Motor neuron (in vitro differentiated cells): ENCODE measurements at regions not wholly inside any gene's neighbourhood (a gene's known extent, or its start where the extent isn't known, plus 50 kb on each side); places are given as distances from the start of the nearest gene placed in this dataset.
"Not testable (repeated sequence)": the region's sequence is repeated elsewhere in the genome, so short reads cannot be mapped to it uniquely, and the experiment has no call there.

Experiments used
- ATAC-seq, 8 experiments: fragments of 200-7000 bp; cut with Tn5 transposase; replicated peaks in 6 of 8; 2 replicates each; pipeline ENCODE4 v1.8.0; 2021; ENCODE audit warnings: mild to moderate bottlenecking in 8 of 8, moderate library complexity in 8 of 8
- H3K27ac ChIP-seq, 2 donors: fragments of 250-450 bp; sonication (Bioruptor Pico); 2 replicates each; pipeline ENCODE4 v1.9.0; 2021; ENCODE audit warnings: antibody characterized with exemption in 2 of 2, mild to moderate bottlenecking in 2 of 2, moderate library complexity in 1 of 2
- H3K4me1 ChIP-seq, 2 donors: fragments of 250-450 bp; sonication (Bioruptor Pico); replicated peaks in 1 of 2; 2 replicates each; pipeline ENCODE4 v1.6.1; 2021; ENCODE audit warnings: antibody characterized with exemption in 2 of 2, mild to moderate bottlenecking in 2 of 2, moderate library complexity in 1 of 2
- H3K4me3 ChIP-seq, 5 donors: fragments of 250-450 bp; sonication (Bioruptor Pico); 2 replicates each; pipeline ENCODE4 v1.9.0; 2021; ENCODE audit warnings: antibody characterized with exemption in 5 of 5, mild to moderate bottlenecking in 5 of 5, moderate library complexity in 4 of 5
- WGBS, 10 experiments: fragments of 450-650 bp; shearing (Covaris generic); methylation state at CpG; one replicate each; pipeline ENCODE4 v1.0.0; 2022; 5-methylcytosine and 5-hydroxymethylcytosine counted together
- in situ Hi-C, 9 experiments: fragments of 400-800 bp; cut with MboI; loops; one replicate each; pipeline ENCODE4 v1.15.0; 2021; ENCODE audit warnings: low sequenced_read_pairs in 9 of 9, low pct_unique_long_range_greater_than_20kb in 2 of 9; ENCODE audit not compliant: unreplicated experiment in 9 of 9

GRCh38 chrX:45577361-45577760 is 376.7 kb upstream of the DIPK2B start:
- Histone ChIP-seq H3K27ac (no peak overlapping the region), H3K4me3 (no peak overlapping the region), H3K4me1 (no peaks in the 10 kb centered on the region)
- no peak for ATAC-seq
- WGBS, 10 experiments, result no CpG with 5 or more reads among the region's 1 CpG
- in situ Hi-C loops, result no loop called here

DNA sequence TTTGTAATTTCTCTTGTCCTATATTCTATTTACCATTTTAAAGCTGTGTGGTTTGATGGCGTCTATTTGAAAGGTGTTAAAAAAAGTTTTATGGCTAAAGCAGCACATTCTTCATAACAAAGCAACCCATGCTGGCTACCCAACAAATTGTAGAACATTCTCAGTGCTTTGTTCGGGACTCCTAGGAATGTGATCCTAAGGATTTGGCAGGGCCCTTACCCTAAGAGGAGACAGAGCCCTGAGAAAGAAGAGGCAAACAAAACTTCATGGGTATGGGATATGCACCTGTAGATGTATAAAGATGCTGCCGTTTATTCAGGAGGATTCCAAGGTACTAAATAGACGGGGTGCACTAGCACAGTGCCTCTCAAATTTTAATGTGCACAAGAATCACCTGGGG is 370.8 kb upstream of the DIPK2B start:
- 25 to 83% (median 70%) methylated on average over 1 to 4 of the region's 4 CpGs; no CpG with 5 or more reads in 4 of the 10 experiments for WGBS, 10 experiments
- ATAC-seq, result no peak
- Histone ChIP-seq H3K27ac (no peak overlapping the region), H3K4me1 (no peaks in the 10 kb centered on the region), H3K4me3 (no peak overlapping the region)
- in situ Hi-C loops, result no loop called here

- WGBS, 10 experiments, result 59 to 100% (median 71%) methylated on average over 1 to 2 of the region's 2 CpGs; no CpG with 5 or more reads in 6 of the 10 experiments
- Histone ChIP-seq H3K27ac (no peak overlapping the region), H3K4me3 (no peak overlapping the region), H3K4me1 (no peaks in the 10 kb centered on the region)
- ATAC-seq, result no peak
- in situ Hi-C loops, result no loop called here
Observed at GRCh38 chrX:45566456-45566855, 365.8 kb upstream of the DIPK2B start.

- 0 to 100% (median 4%) methylated on average over 1 to 2 of the region's 2 CpGs; no CpG with 5 or more reads in 2 of the 10 experiments for WGBS, 10 experiments
Observed at GRCh38 chrX:45557387-45557786, 356.7 kb upstream of the DIPK2B start.

GRCh38 chrX:45554736-45555135 is 354.1 kb upstream of the DIPK2B start:
- H3K4me1 ChIP-seq, result no peaks in the 10 kb centered on the region
- no peak for ATAC-seq
- H3K4me3 ChIP-seq, result no peak overlapping the region
- 40% methylated on average over 1 of the region's 1 CpG; no CpG with 5 or more reads in 9 of the 10 experiments for WGBS, 10 experiments
- H3K27ac ChIP-seq, result no peak overlapping the region
- in situ Hi-C loops, result no loop called here

More at GRCh38 chrX:45557387-45557786, 356.7 kb upstream of the DIPK2B start:
- Histone ChIP-seq H3K4me1 (no peaks in the 10 kb centered on the region), H3K4me3 (no peak overlapping the region), H3K27ac (no peak overlapping the region)
- ATAC-seq, result peak in 3 of 8 experiments; percentile 43 to 97 (median 73)
- in situ Hi-C loops, result no loop called here

- WGBS, 10 experiments, result 0 to 60% methylated on average over 1 of the region's 1 CpG; no CpG with 5 or more reads in 8 of the 10 experiments
- ATAC-seq, result no peak
- H3K4me1 ChIP-seq, result no peaks in the 10 kb centered on the region
- no peak overlapping the region for H3K27ac ChIP-seq
- in situ Hi-C loops, result no loop called here
- H3K4me3 ChIP-seq, result no peak overlapping the region
Observed at GRCh38 chrX:45553417-45553816, 352.7 kb upstream of the DIPK2B start.

DNA sequence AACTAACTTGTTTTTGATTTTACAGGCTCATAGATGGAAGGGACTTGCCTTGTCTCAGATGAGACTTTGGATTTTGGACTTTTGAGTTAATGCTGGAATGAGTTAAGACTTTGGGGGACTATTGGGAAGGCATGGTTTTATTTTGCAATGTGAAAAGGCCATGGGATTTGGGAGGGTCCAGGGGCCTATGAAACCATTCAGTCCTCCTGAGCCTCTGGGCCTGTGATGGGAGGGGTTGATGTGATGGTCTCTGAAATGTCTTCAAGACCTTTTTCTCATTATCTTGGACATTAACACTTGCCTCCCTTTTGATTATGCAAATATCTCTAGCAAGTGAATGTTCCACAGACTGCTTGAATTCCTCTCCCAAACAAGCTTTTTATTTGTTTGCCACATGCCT is 346.0 kb upstream of the DIPK2B start:
- H3K4me1 ChIP-seq, ATAC-seq, H3K27ac ChIP-seq, H3K4me3 ChIP-seq, in situ Hi-C loops: not testable (repeated sequence)

DNA sequence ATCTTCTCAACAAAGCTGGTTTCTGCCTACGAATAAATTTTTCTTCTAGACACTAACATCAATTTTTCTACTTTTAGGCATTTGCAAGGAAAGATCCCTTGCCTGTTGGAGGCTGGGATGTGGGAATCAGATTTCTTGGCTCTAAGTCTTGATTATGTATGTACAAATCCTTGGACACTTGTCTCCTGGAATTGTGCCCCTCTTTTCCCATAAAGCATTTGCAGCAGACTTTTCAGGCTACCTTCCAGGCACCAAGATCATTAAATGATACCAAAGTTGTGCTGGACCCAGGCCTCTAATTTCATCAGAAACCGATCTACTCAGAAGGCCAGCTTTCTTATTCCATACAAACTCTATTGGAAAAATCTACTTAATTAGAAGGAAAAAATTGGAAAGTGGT is 339.5 kb upstream of the DIPK2B start:
- Histone ChIP-seq H3K27ac (no peak overlapping the region), H3K4me3 (no peak overlapping the region), H3K4me1 (no peaks in the 10 kb centered on the region)
- 0 to 83% (median 50%) methylated on average over 1 to 2 of the region's 2 CpGs; no CpG with 5 or more reads in 5 of the 10 experiments for WGBS, 10 experiments
- peak in 2 of 8 experiments; percentile 42 to 44 for ATAC-seq
- in situ Hi-C loops, result no loop called here

DNA sequence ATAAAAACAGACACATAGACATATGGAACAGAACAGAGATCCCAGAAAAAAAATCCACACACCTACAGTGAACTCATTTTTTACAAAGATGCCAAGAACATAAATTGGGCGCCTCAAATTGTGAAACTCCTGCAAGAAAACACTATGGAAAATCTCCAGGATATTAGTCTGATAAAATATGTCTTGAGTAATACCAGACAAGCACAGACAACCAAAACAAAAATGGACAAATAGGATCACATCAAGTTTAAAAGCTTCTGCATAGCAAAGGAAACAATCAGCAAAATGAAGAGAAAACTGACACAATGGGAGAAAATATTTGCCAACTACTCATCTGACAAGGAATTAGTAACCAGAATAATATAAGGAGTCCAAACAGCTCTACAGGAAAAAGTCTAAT is 337.3 kb upstream of the DIPK2B start:
- WGBS, 10 experiments, result 50 to 86% methylated on average over 1 of the region's 1 CpG; no CpG with 5 or more reads in 8 of the 10 experiments
- Histone ChIP-seq H3K4me3 (no peak overlapping the region), H3K4me1 (no peaks in the 10 kb centered on the region), H3K27ac (no peak overlapping the region)
- in situ Hi-C loops, result no loop called here
- no peak for ATAC-seq

- no peak for ATAC-seq
- Histone ChIP-seq H3K4me1 (no peaks in the 10 kb centered on the region), H3K27ac (no peak overlapping the region), H3K4me3 (no peak overlapping the region)
- WGBS, 10 experiments, result 36 to 100% (median 80%) methylated on average over 1 to 4 of the region's 4 CpGs; no CpG with 5 or more reads in 5 of the 10 experiments
- in situ Hi-C loops, result no loop called here
Observed at GRCh38 chrX:45527834-45528233, 327.2 kb upstream of the DIPK2B start.

DNA sequence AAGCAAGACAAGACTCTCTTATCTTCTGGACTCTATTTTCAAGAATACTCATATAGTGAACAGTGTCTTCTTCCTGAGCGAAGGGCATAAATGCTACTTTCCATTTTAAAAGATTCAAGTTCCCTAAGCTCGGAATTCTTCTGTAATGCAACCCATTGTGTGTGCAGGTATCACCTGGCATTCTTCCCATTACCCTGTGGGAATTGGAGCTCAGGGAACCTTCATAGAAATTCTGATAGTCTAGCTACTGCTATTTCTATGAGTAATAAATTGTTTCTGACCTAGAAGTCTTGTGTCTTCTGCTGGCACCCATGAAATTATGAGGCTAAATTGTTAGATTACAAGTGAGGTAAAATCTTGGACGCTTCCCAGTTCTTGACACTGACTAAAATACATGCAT is 324.1 kb upstream of the DIPK2B start:
- 0 to 100% (median 88%) methylated on average over 1 to 3 of the region's 3 CpGs; no CpG with 5 or more reads in 3 of the 10 experiments for WGBS, 10 experiments
- no peak for ATAC-seq
- in situ Hi-C loops, result no loop called here
- no peaks in the 10 kb centered on the region for H3K4me1 ChIP-seq
- no peak overlapping the region for H3K27ac ChIP-seq
- H3K4me3 ChIP-seq, result no peak overlapping the region

- Histone ChIP-seq H3K4me1 (no peaks in the 10 kb centered on the region), H3K4me3 (no peak overlapping the region), H3K27ac (no peak overlapping the region)
- 58 to 100% (median 80%) methylated on average over 1 of the region's 1 CpG; no CpG with 5 or more reads in 5 of the 10 experiments for WGBS, 10 experiments
- in situ Hi-C loops, result no loop called here
- no peak for ATAC-seq
Observed at GRCh38 chrX:45524296-45524695, 323.6 kb upstream of the DIPK2B start.

DNA sequence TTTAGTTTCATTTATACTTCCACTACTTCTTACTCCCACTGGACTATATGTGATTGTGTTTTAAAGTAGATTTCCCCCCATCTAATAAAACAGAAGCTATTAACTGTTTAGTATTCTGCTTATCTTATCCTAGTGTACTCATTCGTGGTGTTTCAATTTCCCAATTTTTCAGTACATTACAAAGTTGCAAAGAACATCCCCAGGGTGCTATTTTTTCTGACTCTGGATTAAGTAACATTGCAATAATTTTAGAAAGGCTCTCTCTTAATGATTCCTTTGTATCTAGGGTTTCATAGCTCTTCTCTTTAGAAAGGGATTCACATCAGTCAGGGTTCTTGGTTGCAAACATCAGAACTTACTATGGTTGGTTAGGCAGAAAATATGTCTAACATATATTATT is 317.9 kb upstream of the DIPK2B start:
- Histone ChIP-seq H3K27ac (no peak overlapping the region), H3K4me1 (peaks cover 0 to 4% of the 10 kb centered on the region in 2 donors), H3K4me3 (no peak overlapping the region)
- WGBS, 10 experiments, result 25 to 100% (median 71%) methylated on average over 1 of the region's 1 CpG; no CpG with 5 or more reads in 4 of the 10 experiments
- in situ Hi-C loops, result no loop called here
- no peak for ATAC-seq

DNA sequence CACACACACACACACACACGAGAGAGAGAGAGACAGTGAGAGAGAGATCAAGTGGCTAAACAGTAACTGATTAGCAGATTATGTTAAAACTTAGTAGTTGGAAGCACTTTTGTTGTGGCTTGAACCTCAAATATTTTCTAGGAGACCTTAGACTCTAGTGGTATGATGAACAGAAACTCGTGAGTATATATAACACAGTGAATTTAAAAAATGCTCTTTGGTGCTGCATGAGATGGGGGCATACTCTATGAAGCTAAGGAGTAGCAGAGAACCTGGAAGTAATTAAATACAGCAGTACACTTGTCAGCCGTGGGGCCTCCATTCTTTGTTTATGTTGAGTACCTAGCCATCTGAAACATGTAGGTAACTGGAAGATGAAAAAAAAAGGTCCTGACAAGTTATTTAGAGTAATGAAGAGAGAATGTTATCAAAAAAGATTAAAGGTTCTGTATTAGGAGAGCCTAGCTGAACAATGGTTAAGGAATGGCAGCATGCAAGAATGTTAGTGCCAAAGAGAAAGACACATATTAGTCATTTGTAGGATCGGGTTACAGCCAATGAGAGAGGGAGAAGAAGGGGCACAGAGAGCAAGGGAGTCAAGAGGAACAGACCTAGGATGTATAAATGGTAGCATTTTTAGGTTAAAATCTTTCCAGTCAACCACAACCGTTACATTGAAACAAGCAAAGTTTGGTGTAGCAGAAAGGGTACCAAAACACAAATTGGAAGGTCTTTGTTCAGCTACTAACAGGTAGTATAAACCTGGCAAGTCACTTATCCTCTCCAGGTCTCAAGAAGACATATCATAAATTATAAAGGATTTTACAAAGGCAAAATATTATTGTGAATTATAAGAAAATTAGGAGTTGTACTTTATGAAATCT is 316.7 kb upstream of the DIPK2B start:
- H3K4me3 ChIP-seq, result no peak overlapping the region
- 0 to 100% (median 38%) methylated on average over 1 to 5 of the region's 5 CpGs; no CpG with 5 or more reads in 1 of the 10 experiments for WGBS, 10 experiments
- no peak overlapping the region for H3K27ac ChIP-seq
- peak in 2 of 8 experiments; percentile 42 to 61 for ATAC-seq
- in situ Hi-C loops, result no loop called here
- H3K4me1 ChIP-seq, result peaks cover 0 to 4% of the 10 kb centered on the region in 2 donors
